Left cardiac atrium (tissue), 4 donors: ENCODE measurements at regions not wholly inside any gene's neighbourhood (a gene's known extent, or its start where the extent isn't known, plus 50 kb on each side); places are given as distances from the start of the nearest gene placed in this dataset.
"Not testable (repeated sequence)": the region's sequence is repeated elsewhere in the genome, so short reads cannot be mapped to it uniquely, and the experiment has no call there.

ENCODE experiments used
- ATAC-seq, 2 donors: fragments of 200-7000 bp; cut with Tn5 transposase; one replicate each; pipeline ENCODE4 v1.9.1; 2020; ENCODE audit warnings: mild to moderate bottlenecking in 2 of 2, moderate library complexity in 2 of 2
- DNase-seq: peaks from one replicate; pipeline ENCODE4 v3.0.0-alpha.2; 2020
- intact Hi-C, 2 donors: fragments of 100-400 bp; cut with DNase I; formaldehyde crosslinking; loops; one replicate each; pipeline versions ENCODE4 v1.14.1 to v1.15.1; 2022 to 2023
- donor health status: DM: no; HTN: yes; CAD: no.
- donor health status: DM: no; HTN: yes; CAD: no; lungs with severe emphysema.
- donor health status: DM: yes; HTN: yes; CAD: no.
- donor health status: Dilated cardiomyopathy.

DNA sequence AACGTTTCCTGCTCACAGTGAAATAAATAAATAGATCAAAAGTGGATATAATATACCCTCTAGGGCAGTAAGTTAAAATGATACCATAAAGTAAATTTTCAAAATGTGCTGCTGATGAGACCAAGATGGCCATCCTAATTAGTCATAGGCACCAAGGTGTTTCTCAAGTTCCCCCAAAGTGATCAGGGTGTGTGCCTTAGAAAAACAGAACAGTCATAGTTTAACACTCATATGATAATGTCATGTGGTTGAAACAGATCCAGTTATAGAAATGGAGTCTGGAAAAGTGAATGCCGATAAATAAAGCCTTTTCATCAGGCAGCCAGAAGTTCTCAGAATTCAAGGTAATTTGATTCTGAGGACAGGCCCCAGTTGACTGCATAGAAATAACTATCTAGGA, 161.5 kb upstream of the CDKN2B start:
- DNase-seq: no peak
- intact Hi-C loops: no loop called here
- ATAC-seq: no peak

DNA sequence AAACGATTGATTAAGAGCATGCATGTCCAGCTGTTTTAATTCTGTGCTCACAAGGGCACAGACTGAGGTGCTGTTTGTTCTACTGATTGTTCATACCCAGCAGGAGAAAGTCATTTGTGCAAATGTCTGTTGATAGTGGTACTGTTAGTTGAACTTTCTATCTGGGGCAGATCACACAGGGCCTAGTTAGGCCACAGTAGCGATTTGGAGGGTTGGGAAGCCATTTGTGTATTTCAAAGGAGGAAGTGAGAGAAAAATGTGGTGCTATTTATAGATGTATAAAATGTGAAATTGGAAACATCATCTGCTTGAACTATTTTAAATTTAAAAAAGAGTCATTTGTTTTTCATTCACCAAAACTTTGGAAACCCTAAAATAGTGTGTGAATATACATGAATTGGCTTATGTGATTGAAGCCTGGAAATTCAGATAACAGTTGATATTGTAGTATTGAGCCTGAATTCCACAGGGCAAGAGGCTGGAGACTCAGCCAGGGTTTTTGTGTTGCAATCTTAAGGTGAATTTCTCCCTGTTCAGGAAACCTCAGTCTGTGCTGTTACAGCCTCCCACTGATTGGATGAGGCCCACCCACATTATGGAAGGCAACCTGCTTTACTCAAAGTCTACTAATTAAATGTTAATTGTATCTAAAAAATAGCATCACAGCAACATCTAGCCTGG, 162.0 kb upstream of the CDKN2B start:
- DNase-seq: no peak
- no peak for ATAC-seq
- intact Hi-C loops: no loop called here

DNA sequence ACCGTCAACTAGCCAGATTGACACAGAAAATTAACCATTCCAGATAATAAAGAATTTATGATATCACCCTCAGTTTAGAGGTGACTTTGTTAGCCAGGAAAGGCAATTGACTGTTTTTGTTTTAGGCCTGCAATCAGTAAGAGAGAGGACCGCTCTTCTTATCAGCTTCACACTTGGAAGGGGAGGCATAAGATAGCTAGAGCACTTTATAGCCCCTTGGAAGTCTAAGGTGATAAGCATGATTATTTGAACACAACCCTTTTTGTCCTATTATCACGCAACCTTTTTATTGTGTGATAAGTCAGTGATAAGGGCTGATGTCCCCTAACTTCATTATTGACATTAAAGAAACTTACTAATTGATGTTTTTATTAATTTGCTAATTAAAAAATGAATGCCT, 162.6 kb upstream of the CDKN2B start:
- intact Hi-C loops: no loop called here
- no peak for ATAC-seq
- DNase-seq: no peak

DNA sequence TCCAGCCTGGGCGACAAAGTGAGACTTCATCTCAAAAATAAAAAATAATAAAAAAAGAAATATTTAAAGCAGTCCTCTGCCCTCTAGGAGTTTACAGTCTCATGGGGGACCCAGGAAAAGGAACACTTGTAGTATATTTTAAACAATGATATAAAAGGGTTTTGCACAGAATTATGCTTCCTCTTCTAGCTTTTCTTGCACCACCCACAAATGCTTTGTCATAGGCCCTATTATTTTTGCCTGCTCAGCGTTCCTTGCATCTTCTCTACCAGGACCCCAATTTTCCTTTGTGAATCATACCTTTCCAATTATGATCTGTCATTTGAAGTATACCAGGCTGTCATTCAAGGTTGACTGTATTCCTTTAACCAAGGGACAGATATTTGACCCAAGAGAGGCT, 164.8 kb upstream of the CDKN2B start:
- ATAC-seq: no peak
- intact Hi-C loops: no loop called here
- DNase-seq: no peak

DNA sequence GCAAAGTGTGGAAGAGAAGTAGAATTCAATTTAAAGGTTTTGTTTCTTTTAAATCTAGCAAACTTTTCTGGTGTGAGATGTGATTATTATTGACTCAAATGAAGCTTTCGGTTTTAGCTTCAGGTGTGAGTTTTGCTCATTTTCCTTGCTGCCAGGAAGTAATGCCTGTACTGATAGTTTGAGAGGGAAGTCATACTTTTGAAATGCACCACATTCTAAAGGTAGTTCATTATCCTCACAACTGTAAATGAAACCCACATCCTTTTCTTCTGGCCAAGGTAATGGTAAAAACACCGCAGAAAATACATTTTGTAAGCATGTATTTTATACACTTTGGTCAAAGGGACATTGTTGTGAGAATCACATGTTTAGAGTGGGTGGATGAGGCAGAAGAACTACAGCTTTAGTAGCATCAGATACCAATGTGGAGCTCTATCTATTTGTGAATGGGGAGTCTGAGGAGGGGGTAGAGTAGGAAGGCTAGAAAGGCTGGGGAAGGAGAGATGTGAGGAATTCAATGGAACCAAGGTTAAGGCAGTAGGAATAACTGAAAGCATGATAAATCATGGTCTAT, 167.0 kb upstream of the CDKN2B start:
- ATAC-seq: no peak
- intact Hi-C loops: no loop called here

DNA sequence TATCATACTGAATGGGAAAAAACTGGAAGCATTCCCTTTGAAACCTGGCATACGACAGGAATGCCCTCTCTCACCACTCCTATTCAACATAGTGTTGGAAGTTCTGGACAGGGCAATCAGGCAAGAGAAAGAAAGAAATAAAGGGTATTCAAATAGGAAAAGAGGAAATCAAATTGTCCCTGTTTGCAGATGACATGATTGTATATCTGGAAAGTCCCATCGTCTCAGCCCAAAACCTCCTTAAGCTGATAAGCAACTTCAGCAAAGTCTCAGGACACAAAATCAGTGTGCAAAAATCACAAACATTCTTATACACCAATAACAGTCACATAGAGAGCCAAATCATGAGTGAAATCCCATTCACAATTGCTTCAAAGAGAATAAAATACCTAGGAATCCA, 171.9 kb upstream of the CDKN2B start:
- DNase-seq, intact Hi-C loops, ATAC-seq: not testable (repeated sequence)

More for the DNA sequence above, 167.0 kb upstream of the CDKN2B start:
- DNase-seq: no peak

DNA sequence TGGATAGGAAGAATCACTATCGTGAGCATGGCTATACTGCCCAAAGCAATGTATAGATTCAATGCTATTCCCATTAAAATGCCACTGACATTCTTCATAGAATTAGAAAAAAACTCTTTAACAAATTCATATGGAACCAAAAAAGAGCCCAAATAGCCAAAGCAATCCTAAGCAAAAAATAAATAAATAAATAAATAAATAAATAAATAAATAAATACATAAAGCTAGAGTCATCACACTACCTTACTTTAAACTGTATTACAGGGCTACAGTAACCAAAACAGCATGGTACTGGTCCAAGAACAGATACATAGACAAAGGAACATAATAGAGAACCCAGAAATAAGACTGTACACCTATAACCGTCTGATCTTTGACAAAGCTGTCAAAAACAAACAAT, 180.4 kb upstream of the CDKN2B start:
- ATAC-seq: no peak
- no peak for DNase-seq
- intact Hi-C loops: no loop called here

DNA sequence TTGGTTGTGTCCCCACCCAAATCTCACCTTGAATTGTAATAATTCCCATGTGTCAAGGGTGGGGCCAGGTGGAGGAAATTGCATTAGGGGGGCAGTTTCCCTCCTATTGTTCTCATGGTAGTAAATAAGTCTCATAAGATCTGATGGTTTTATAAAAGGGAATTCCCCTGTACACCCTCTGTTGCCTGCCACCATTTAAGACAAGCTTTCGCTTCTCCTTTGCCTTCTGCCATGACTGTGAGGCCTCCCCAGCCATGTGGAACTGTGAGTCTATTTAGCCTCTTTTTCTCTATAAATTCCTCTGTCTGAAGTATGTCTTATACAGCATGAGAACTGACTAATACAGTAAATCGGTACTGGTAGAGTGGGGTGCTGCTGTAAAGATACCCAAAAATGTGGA, 187.9 kb upstream of the CDKN2B start:
- intact Hi-C loops, ATAC-seq, DNase-seq: not testable (repeated sequence)

DNA sequence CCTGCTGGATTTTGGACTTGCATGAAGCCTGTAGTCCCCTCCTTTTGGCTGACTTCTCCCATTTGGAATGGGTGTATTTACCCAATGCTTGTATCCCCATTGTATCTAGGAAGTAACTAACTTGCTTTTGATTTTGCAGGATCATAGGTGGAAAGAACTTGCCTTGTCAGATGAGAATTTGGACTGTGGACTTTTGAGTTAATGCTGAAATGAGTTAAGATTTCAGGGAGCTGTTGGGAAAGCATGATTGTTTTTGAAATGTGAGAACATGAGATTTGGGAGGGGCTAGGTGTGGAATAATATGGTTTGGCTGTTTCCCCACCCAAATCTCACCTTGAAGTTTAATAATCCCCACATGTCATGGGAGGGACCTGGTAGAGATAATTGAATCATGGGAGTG, 189.6 kb upstream of the CDKN2B start:
- DNase-seq: no peak
- intact Hi-C loops: no loop called here

DNA sequence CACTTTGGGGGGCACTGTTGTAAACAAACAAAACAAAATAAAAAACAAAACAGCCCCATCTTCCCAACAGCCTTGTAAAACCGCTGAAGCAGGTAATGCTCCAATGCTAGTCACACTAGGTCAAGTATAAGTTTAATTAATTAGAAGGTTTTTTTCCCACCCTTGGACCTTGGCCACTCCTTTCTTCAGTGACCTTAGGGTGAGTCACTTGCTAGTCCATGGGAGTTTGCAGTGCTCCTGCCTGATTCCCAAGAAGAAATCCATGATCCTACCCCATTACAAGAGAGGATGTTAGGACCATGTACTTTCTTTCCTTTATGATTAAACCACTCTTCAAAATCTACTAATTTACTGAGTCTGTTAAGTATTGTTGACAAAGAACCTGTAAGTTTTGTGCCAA, 192.2 kb upstream of the CDKN2B start:
- DNase-seq (no peak), ATAC-seq (no peak)
- intact Hi-C loops: no loop called here

More for the DNA sequence above, 189.6 kb upstream of the CDKN2B start:
- no peak for ATAC-seq

DNA sequence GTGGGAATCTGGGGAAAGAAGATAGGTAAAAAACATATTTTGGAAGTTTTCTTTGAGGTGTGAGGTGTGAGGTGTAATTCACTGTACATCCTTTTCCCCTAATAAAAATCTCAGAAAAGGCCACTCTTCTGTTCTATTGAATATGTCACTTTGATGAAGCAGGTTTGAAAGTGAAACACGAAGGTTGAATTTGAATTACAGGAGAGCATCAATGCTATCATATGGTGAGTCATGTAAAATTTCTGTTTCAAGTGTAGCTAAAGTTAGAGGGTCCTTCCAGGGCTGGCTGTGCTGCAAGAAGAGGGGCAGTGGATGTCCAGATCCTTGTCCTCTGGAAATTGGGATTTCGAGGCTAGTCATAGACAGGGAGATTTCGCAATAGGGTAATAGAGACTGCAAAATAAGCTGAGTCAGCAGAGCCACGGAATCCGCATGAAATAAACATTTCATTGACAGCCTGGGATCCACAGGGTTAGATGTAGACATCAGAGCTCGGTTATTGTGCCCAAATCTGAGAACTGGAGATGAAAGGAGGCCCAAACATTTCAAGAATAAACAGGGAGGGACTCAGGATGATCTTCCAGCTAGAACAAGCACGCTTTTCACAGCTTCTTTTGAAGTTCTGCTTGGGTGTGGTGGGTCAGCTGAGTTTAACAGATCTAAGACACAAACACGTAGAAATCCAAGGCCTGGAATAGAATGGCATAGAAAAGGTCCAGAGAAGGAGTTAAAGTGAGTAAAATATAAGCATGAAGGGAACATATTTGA, 194.4 kb upstream of the CDKN2B start:
- DNase-seq (no peak), ATAC-seq (no peak)
- intact Hi-C loops: no loop called here

DNA sequence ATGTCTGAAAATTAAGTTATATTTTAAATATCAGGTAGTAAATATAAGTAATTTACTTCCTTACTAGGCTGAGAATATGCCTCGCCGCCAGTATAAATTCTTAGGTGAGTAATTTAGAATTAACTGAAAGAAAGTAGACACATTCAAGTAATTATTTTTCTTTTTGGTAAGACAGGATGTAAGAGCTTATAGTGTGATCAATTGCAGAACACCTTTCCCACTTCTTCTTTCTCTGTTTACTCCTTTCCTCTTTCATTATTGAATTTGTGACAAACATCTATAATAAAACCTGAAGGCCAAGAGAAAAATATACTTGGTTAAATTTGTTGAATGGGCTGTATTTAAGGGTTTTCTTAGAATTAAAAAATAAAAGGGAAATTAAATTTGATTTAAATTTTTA, 195.1 kb upstream of the CDKN2B start:
- DNase-seq: no peak
- no peak for ATAC-seq
- intact Hi-C loops: no loop called here

DNA sequence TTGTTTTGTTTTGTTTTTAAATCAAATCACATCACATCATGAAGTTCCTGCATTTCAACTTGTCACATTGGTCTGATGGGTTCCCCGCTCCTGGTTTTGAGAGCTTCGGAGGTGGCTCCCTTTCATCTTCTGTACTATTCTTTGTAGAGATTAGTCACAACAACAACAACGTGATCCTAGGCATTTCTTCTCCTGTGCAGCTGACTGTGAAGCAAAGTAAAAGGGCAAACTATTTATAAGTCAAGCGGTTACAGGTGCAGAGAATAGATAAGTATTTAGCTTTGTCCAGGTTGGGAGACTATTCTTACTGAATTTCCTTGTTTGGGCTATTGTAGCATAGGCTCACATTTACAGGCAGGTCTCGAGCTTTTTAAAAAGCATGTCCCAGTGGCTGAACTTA, 197.7 kb upstream of the CDKN2B start:
- intact Hi-C loops: no loop called here
- no peak for ATAC-seq

DNA sequence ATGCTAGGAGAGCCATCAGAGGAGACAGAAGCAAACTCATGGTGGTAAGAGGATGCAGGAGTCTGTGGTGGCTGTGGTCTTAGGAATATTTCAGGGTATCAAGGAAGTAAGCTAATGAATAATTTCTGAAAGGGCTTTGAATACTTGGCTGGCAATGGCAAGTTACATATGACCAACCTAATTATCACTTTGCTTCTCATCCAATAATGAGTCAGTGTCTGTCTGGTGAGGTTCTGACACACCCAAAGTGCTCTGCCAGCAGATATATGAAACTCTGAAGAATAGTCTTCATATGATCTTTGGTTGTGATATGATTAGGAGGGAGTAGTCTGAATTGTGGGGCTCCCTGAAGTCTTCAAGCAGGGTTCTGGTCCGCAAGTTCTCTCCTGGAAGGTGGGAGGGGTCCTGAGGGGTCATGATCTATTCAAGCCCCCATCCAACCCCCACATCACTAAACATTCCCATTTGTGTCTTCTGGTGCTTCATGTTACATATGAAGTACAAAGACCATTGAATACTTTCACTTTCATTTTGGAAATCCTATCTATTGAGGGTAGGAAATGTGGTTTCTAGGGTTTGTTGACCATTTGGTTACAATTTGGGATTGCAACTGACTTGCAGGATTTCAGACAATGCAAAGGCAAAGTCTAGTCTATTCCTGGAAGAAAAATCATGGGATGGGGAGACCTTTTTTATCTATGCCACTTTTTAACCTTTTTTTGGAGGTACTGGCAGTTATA, 199.9 kb upstream of the CDKN2B start:
- no peak for DNase-seq
- no peak for ATAC-seq
- intact Hi-C loops: no loop called here

More for the DNA sequence above, 197.7 kb upstream of the CDKN2B start:
- DNase-seq: no peak

DNA sequence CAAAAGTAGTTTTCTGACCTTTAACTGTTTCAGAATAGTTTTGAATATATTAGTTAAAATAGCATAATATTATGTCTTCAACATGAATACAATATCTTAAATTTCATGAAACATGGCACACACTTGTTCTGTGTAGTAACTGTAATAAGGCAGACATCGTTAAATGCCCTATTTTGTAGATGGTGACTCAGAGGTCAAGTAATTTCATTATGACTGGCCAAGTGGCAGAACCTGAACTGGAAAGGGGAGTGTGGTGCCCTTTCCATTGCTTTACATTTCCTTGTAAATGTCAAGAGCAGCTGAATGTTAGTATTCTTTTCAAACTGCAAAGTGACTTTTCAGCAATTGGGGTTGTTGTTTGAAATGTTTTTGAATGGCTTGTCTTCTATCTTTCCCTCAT, 201.2 kb upstream of the CDKN2B start:
- ATAC-seq: no peak
- no peak for DNase-seq
- intact Hi-C loops: no loop called here

DNA sequence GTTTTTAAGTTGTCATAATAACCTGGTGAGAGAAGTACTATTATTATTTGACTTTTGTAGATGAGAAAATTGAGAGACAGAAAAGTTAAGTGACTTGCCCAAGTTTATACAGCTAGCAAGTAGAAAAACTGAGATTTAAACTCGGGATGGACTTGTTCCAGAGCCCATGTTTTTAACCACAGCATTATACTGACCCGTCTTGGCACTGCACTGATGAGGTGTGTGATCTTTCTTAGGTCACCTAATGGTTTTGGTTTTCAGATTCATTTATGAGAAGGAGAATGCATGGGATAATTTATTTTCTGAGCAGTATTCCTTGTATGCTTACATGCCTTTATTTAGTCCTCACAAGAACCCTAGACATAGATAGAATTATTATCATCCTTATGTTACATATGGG, 201.8 kb upstream of the CDKN2B start:
- intact Hi-C loops: no loop called here
- ATAC-seq: no peak

DNA sequence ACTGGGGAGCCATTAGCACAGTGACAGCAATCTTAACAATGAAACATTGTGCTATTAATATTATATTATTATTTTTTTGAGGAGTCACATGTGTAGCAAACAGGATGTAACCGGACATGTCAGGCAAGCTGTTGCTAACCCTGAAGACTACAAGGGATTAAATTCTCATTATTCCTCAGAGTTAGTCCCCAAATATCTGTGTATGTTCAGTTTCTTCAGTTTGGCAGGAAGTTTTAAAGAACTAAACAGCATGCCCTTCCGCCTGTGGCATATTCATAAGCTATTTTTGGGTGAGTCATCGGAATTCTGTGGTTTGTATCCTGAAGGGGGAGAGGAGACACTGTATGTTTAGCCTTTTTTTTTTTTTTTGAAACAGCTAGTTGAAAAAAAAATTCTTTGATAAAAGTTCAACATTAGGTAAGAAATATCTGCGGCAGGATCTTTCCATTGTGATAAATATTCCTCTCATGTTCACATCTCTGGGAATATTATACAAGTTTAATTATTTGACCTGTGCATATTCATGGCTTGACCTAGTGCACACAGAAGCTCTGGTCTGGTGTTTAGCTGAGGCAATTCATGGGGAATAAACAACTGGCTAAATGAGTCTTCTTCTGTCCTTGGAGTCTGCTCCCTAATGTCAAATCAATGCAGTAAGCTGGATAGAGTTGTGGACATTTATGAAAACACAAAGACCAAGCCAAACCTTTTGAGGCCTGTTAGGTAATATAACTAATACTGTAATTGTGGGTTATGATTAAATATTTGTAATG, 202.7 kb upstream of the CDKN2B start:
- peak in 1 of 2 donors; percentile 73 for ATAC-seq
- intact Hi-C loops: no loop called here
- no peak for DNase-seq

More for the DNA sequence above, 201.8 kb upstream of the CDKN2B start:
- DNase-seq: no peak

DNA sequence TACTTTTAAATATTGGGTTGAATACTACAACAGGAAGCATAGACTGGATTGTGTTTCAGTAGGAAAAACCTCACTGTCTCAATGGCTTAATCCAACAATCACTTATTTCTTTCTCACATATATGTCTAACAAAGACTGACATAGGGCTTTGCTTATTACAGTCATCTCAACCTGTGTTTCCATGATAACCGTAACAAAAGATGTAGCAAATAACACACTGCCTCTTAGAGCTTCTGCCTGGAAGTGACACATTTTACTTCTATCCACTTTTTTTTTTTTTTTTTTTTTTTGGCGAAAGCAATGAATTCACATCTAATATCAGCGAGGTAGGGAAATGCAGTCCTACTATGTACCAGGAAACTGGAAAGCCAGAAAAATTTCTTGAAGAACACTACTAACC, 204.9 kb upstream of the CDKN2B start:
- ATAC-seq (no peak), DNase-seq (no peak)
- intact Hi-C loops: no loop called here

DNA sequence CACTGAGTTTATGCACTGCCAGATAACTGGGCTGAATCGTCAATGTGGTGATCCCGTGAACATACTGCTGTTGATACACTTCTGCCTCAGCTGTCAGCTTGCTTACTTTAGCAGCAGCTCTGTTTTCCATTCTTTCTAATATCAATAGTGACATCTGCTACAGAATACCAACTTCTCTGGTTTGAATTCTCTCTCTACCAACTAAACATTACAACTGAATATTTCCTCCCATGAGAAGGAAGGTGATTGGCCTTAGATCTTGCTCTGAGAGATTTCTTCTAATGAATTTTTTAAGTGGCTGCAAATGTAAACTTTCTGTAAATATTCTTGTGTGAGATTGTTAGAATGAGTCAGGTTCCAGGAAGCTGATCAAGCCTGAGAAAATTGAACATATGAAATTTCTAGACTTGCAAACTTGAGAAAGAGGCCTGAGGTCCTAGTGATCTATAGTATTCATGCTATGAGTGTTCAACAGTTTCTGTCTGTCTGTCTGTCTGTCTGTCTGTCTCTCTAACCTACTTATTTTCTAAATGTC, 205.5 kb upstream of the CDKN2B start:
- no peak for ATAC-seq
- intact Hi-C loops: no loop called here
- no peak for DNase-seq
